ENCODE measurements at regions not wholly inside any gene's neighbourhood (a gene's known extent, or its start where the extent isn't known, plus 50 kb on each side); places are given as distances from the start of the nearest gene placed in this dataset.
A peak's percentile ranks its signal among the peaks of the same experiment; 100 is the strongest.

- peak in 1 of 6 donors; percentile 88 for DNase-seq (ENCODE audit: low read depth in 4 of 6, low spot score in 6 of 6)
- H3K27me3 ChIP-seq (ENCODE audit: control insufficient read depth, insufficient read depth, low read length) = no peaks in the 10 kb centered on the region
- H3K36me3 ChIP-seq (ENCODE audit: control insufficient read depth, insufficient read depth, low read length) = peaks cover 22% of the 10 kb centered on the region
- H3K4me1 ChIP-seq (ENCODE audit: control insufficient read depth, insufficient read depth, low read length) = peaks cover 16% of the 10 kb centered on the region
- H3K27ac ChIP-seq (ENCODE audit: low read depth, low read length) = no peak overlapping the region
- 90% methylated on average over 1 of the region's 2 CpGs for WGBS (ENCODE audit: insufficient coverage)
- H3K9me3 ChIP-seq (ENCODE audit: control insufficient read depth, insufficient read depth, low read length) = no peaks in the 10 kb centered on the region
- no peak overlapping the region for H3K4me3 ChIP-seq (ENCODE audit: low read depth, low read length)
These were observed 163.6 kb upstream of the UMPS start for GRCh38 chr3:124566701-124567100.

- 86% methylated on average over 1 of the region's 1 CpG for WGBS (ENCODE audit: insufficient coverage)
- Histone ChIP-seq H3K27ac (ENCODE audit: low read depth, low read length) (no peak overlapping the region), H3K4me3 (ENCODE audit: low read depth, low read length) (no peak overlapping the region), H3K9me3 (ENCODE audit: control insufficient read depth, insufficient read depth, low read length) (no peaks in the 10 kb centered on the region), H3K4me1 (ENCODE audit: control insufficient read depth, insufficient read depth, low read length) (peaks cover 13% of the 10 kb centered on the region), H3K27me3 (ENCODE audit: control insufficient read depth, insufficient read depth, low read length) (no peaks in the 10 kb centered on the region), H3K36me3 (ENCODE audit: control insufficient read depth, insufficient read depth, low read length) (peaks cover 22% of the 10 kb centered on the region)
- no peak for DNase-seq (ENCODE audit: low read depth in 4 of 6, low spot score in 6 of 6)
These were observed 163.1 kb upstream of the UMPS start for GRCh38 chr3:124567179-124567578.

GRCh38 chr3:124569761-124570160, 160.5 kb upstream of the UMPS start:
- Histone ChIP-seq H3K36me3 (ENCODE audit: control insufficient read depth, insufficient read depth, low read length) (peaks cover 6% of the 10 kb centered on the region), H3K4me3 (ENCODE audit: low read depth, low read length) (no peak overlapping the region), H3K27ac (ENCODE audit: low read depth, low read length) (no peak overlapping the region), H3K9me3 (ENCODE audit: control insufficient read depth, insufficient read depth, low read length) (no peaks in the 10 kb centered on the region), H3K27me3 (ENCODE audit: control insufficient read depth, insufficient read depth, low read length) (no peaks in the 10 kb centered on the region), H3K4me1 (ENCODE audit: control insufficient read depth, insufficient read depth, low read length) (peaks cover 8% of the 10 kb centered on the region)
- WGBS (ENCODE audit: insufficient coverage) = 68% methylated on average over 1 of the region's 1 CpG
- DNase-seq (ENCODE audit: low read depth in 4 of 6, low spot score in 6 of 6) = no peak

- Histone ChIP-seq H3K4me1 (ENCODE audit: control insufficient read depth, insufficient read depth, low read length) (peaks cover 6% of the 10 kb centered on the region), H3K27me3 (ENCODE audit: control insufficient read depth, insufficient read depth, low read length) (no peaks in the 10 kb centered on the region), H3K9me3 (ENCODE audit: control insufficient read depth, insufficient read depth, low read length) (no peaks in the 10 kb centered on the region), H3K36me3 (ENCODE audit: control insufficient read depth, insufficient read depth, low read length) (peaks cover 6% of the 10 kb centered on the region), H3K4me3 (ENCODE audit: low read depth, low read length) (no peak overlapping the region), H3K27ac (ENCODE audit: low read depth, low read length) (no peak overlapping the region)
- DNase-seq (ENCODE audit: low read depth in 4 of 6, low spot score in 6 of 6) = no peak
- WGBS (ENCODE audit: insufficient coverage) = no CpG with 5 or more reads among the region's 2 CpGs
These were observed 160.0 kb upstream of the UMPS start for GRCh38 chr3:124570232-124570631.

GRCh38 chr3:124572851-124573405, 157.3 kb upstream of the UMPS start:
- no peak overlapping the region for H3K27ac ChIP-seq (ENCODE audit: low read depth, low read length)
- DNase-seq (ENCODE audit: low read depth in 4 of 6, low spot score in 6 of 6) = no peak
- H3K4me1 ChIP-seq (ENCODE audit: control insufficient read depth, insufficient read depth, low read length) = no peaks in the 10 kb centered on the region
- H3K4me3 ChIP-seq (ENCODE audit: low read depth, low read length) = no peak overlapping the region
- H3K36me3 ChIP-seq (ENCODE audit: control insufficient read depth, insufficient read depth, low read length) = peaks cover 2% of the 10 kb centered on the region
- H3K27me3 ChIP-seq (ENCODE audit: control insufficient read depth, insufficient read depth, low read length) = no peaks in the 10 kb centered on the region
- H3K9me3 ChIP-seq (ENCODE audit: control insufficient read depth, insufficient read depth, low read length) = no peaks in the 10 kb centered on the region
- 93% methylated on average over 7 of the region's 8 CpGs for WGBS (ENCODE audit: insufficient coverage)

- no peak for DNase-seq (ENCODE audit: low read depth in 4 of 6, low spot score in 6 of 6)
- H3K4me1 ChIP-seq (ENCODE audit: control insufficient read depth, insufficient read depth, low read length) = no peaks in the 10 kb centered on the region
- peaks cover 2% of the 10 kb centered on the region for H3K36me3 ChIP-seq (ENCODE audit: control insufficient read depth, insufficient read depth, low read length)
- no peaks in the 10 kb centered on the region for H3K27me3 ChIP-seq (ENCODE audit: control insufficient read depth, insufficient read depth, low read length)
- no peak overlapping the region for H3K27ac ChIP-seq (ENCODE audit: low read depth, low read length)
- WGBS (ENCODE audit: insufficient coverage) = 85% methylated on average over 1 of the region's 2 CpGs
- no peak overlapping the region for H3K4me3 ChIP-seq (ENCODE audit: low read depth, low read length)
- H3K9me3 ChIP-seq (ENCODE audit: control insufficient read depth, insufficient read depth, low read length) = no peaks in the 10 kb centered on the region
These were observed 156.2 kb upstream of the UMPS start for GRCh38 chr3:124574012-124574411.

- no CpG with 5 or more reads among the region's 5 CpGs for WGBS (ENCODE audit: insufficient coverage)
- H3K4me1 ChIP-seq (ENCODE audit: control insufficient read depth, insufficient read depth, low read length) = no peaks in the 10 kb centered on the region
- DNase-seq (ENCODE audit: low read depth in 4 of 6, low spot score in 6 of 6) = no peak
- H3K27me3 ChIP-seq (ENCODE audit: control insufficient read depth, insufficient read depth, low read length) = no peaks in the 10 kb centered on the region
- no peak overlapping the region for H3K4me3 ChIP-seq (ENCODE audit: low read depth, low read length)
- no peak overlapping the region for H3K27ac ChIP-seq (ENCODE audit: low read depth, low read length)
- H3K9me3 ChIP-seq (ENCODE audit: control insufficient read depth, insufficient read depth, low read length) = no peaks in the 10 kb centered on the region
- H3K36me3 ChIP-seq (ENCODE audit: control insufficient read depth, insufficient read depth, low read length) = peaks cover 2% of the 10 kb centered on the region
These were observed 153.4 kb upstream of the UMPS start for GRCh38 chr3:124576565-124577493.

GRCh38 chr3:124577494-124578167, 152.6 kb upstream of the UMPS start:
- no CpG with 5 or more reads among the region's 1 CpG for WGBS (ENCODE audit: insufficient coverage)
- Histone ChIP-seq H3K4me1 (ENCODE audit: control insufficient read depth, insufficient read depth, low read length) (peaks cover under 1% of the 10 kb centered on the region), H3K4me3 (ENCODE audit: low read depth, low read length) (no peak overlapping the region), H3K36me3 (ENCODE audit: control insufficient read depth, insufficient read depth, low read length) (peaks cover 2% of the 10 kb centered on the region), H3K27ac (ENCODE audit: low read depth, low read length) (no peak overlapping the region), H3K27me3 (ENCODE audit: control insufficient read depth, insufficient read depth, low read length) (no peaks in the 10 kb centered on the region), H3K9me3 (ENCODE audit: control insufficient read depth, insufficient read depth, low read length) (no peaks in the 10 kb centered on the region)
- no peak for DNase-seq (ENCODE audit: low read depth in 4 of 6, low spot score in 6 of 6)

GRCh38 chr3:124579641-124580040, 150.6 kb upstream of the UMPS start:
- Histone ChIP-seq H3K9me3 (ENCODE audit: control insufficient read depth, insufficient read depth, low read length) (no peaks in the 10 kb centered on the region), H3K27me3 (ENCODE audit: control insufficient read depth, insufficient read depth, low read length) (peaks cover 5% of the 10 kb centered on the region), H3K4me3 (ENCODE audit: low read depth, low read length) (no peak overlapping the region), H3K36me3 (ENCODE audit: control insufficient read depth, insufficient read depth, low read length) (no peaks in the 10 kb centered on the region), H3K27ac (ENCODE audit: low read depth, low read length) (no peak overlapping the region), H3K4me1 (ENCODE audit: control insufficient read depth, insufficient read depth, low read length) (peaks cover 10% of the 10 kb centered on the region)
- 100% methylated on average over 1 of the region's 2 CpGs for WGBS (ENCODE audit: insufficient coverage)
- DNase-seq (ENCODE audit: low read depth in 4 of 6, low spot score in 6 of 6) = no peak
